Amniotic stem cell (primary cell): ENCODE measurements at regions not wholly inside any gene's neighbourhood (a gene's known extent, or its start where the extent isn't known, plus 50 kb on each side); places are given as distances from the start of the nearest gene placed in this dataset.
A peak's percentile ranks its signal among the peaks of the same experiment; 100 is the strongest.

ENCODE experiments used
- DNase-seq: peaks from one replicate; lab custom pipeline; 2025; lab: John Stamatoyannopoulos, UW

- DNase-seq = no peak
Observed at GRCh38 chr11:122273476-122274191, 157.6 kb upstream of the BLID start.

DNA sequence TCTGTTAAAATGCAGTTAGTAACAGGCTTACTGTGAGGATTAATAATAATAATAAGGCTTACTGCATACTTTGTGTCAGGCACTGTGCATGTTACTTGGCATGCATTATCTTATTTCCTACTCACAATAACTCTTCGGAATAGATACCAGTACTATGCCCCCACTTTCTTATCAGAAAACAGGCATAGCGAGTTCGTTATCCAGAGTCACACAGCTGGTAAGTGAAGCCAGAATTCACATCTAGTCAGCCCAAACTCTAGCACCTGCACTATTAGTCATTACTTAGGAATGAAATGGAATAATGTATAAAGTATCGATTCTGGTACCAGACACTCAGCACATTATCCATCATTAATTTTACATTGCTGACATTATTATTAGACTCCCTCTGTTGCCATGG, 155.7 kb upstream of the BLID start:
- no peak for DNase-seq

DNA sequence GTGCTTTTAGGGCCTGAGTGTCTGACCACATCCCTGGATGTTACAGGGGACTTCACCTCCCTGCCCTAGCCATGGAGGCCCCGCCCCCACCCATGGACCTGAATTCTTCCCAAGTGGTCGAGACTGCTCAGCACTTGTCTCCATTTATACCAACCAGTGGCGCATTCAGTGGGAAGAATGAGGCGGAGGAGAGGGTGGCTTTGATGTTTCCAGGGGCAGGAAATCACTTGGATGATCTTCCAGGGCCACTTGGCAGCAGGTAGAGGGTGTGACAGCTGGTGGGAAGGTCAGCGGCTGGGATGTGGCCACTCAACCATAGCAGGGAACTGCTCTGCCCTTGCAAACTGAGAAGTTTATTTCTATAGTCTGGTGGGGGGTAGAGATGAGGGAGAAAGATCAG, 155.1 kb upstream of the BLID start:
- no peak for DNase-seq

- DNase-seq = no peak
Observed at GRCh38 chr11:122270535-122270934, 154.5 kb upstream of the BLID start.

DNA sequence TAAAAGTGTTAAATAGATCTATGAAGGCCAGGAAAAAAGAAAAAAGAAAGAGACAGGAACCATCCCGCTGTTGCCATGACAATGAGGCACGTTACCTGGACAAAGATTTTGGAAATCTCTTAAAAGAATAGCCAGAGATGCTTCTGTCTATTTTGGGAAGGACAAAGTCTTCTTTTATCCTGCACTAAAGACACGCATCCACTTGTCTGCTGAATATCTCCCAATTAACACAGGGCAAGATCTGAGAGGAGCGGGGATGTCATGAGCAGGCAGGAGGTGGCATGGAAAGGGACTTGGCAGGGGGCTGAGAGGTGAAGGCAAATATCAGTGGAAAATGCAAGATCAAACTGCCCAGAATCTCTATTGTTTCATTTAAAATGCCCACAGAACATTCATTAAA, 153.8 kb upstream of the BLID start:
- no peak for DNase-seq

DNA sequence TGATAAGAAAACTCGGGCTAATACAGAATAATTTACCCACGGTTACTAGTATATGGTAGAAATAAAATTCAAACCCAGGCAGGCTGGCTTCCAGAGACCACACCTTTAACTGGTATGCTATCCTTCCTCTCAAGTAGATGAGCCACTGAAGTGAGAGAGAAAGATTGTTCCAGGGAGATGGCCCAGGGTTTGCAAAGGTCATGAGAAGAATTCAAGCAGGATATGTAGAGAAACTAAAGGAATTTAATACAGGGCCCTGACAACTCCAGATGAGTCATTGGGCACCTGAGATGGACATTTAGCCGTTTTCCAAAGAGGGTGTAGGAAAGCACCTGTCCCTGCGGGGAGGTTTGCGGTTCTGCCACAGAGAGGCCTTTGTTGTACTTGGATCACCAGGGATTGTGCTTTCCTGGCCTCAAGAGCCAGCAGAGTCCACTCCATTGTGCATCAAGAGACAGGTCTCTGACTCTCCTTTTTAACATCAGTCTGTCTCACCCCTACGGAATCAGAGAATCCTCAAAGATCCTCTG, 152.7 kb upstream of the BLID start:
- no peak for DNase-seq

DNA sequence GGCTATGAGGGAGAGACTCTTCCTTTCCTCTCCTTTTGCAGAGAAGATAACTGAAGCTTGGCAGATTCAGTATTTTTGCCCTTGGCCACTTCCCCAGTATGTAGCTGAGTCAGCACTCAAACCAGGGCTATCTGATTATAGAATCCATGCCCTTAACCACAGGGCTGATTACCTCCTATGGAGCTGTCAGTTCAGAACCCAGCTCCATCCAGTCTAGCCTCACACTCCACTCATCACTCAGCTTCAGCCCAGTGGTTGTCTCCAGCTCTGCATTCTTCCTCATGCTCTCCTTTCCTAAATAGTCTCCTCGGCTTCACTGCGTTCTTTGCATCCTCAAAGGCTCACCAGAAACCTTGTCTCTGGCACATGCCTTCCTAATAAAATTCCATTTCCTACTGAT, 151.6 kb upstream of the BLID start:
- peak; percentile 19 for DNase-seq

GRCh38 chr11:122265981-122266380, 150.0 kb upstream of the BLID start:
- no peak for DNase-seq

DNA sequence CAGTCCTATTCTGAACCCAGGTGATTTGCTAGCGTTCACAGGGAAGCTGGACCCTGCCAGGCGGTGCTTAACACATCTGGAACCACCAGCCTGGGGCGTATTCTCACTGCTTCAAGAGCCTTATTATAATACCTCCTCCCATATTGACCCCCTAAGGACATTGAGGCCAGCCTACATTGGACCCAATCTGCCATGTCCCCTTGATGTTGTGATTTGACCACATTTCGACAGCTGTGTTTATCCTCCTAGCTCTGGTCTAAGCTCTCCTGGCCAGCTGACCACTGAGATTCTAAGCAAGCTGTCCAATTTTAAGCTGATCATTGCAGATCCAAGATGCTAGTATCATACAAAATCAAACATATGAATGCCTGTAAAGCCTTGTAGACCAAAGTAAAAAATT, 148.1 kb upstream of the BLID start:
- DNase-seq = no peak

DNA sequence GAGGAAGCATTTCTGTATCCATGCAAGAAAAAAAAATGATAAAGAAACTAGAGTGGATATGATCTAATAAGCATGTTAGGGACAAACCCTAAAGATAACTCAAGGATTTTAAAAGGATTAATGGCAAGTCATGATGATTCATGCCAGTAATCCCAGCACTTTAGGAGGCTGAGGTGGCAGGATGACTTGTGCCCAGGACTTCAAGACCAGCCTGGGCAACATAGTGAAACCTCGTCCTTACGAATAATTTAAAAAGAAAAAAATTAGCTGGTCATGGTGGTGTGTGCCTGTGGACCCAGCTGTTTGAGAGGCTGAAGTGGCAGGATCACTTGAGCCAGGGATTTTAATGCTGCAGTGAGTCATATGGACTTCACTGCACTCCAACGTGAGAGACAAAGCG, 145.5 kb upstream of the BLID start:
- DNase-seq = no peak

- no peak for DNase-seq
Observed at GRCh38 chr11:122259195-122259821, 143.3 kb upstream of the BLID start.

GRCh38 chr11:122258446-122259194, 142.6 kb upstream of the BLID start:
- DNase-seq = no peak

DNA sequence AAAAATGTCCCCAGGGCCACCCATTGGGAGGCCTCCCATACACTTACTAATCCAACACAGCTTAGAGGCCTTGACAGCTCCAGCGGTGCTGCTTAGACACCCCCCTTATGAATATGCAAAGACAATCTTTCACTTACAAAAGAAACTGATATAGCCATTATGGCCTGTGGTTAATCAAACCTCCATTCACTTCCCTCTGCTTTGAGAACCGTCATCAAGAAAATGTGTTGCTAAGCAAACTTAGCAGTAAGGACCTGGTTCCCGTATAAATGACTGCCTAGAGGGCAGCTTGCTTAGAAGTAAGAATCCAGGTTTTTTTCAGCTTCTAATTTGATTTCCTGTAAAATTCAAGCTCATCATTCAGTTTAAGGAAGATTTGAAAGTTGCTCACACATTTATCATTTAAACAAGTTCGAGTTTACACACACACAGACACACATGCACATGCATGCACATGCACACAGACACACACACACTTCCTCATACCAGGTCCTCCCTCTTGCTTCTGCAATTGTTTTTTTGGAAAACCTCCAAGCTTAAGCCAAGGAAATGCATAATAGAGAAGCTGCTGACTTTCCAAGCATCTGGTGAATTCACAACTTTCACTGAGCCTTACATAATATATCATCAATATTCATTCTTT, 137.7 kb upstream of the BLID start:
- no peak for DNase-seq

- no peak for DNase-seq
Observed at GRCh38 chr11:122248939-122249338, 132.9 kb upstream of the BLID start.

GRCh38 chr11:122248131-122248530, 132.1 kb upstream of the BLID start:
- DNase-seq = no peak

- no peak for DNase-seq
Observed at GRCh38 chr11:122246874-122247273, 130.9 kb upstream of the BLID start.

DNA sequence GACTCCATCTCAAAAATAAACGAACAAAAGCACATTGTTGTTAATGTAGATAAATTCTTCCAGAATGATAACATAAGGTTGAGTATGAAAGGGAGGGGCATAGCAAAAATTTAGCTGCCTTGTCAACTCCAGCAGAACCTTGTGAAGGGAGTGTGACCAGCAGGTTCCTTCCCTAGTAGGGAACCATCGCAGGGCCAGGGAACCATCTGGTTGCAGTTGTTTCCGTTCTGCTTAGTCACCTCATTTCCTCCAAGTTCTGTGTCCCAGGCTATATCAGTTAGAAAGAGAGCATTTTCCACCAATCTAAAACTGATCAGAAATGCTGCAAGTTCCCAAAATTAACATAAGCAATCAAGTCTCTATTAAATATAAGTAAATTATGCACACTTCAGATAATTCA, 126.7 kb upstream of the BLID start:
- no peak for DNase-seq

DNA sequence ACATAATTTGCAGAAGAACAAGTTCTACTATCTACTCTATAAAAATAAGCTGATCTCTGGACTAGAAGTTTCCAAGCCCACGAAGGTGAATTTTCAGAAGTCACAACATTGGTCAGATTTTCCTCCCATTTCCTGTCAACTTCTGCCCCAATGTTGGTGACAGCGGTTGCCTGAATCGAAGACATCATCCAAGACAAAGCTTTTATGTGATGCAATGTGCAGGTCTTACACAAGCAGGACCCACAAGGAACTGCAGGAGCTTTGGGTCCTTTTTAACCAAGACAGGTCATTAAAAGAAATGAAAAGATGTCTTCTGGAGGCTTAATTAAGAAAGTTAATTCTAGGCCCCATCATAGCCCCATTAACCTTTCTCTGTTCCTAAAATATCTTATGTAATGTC, 125.6 kb upstream of the BLID start:
- DNase-seq = no peak

DNA sequence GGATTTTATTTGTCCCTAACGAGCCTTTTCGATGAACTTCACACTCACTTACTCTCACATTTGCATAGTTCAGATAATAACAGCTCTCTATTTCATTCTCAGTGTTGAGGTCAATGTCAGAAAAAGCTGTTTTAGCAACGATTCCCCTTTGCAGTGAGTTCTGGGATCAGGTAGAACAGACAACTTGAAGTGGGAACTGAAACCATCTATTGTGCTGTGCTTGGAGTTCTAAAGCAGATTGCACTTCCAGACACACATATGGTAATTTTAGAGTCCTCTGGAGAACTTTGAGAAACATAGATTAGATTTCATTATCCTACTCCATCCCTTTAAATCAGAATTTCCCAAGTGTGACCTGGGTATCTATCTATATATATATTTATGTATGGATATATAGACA, 124.6 kb upstream of the BLID start:
- no peak for DNase-seq

DNA sequence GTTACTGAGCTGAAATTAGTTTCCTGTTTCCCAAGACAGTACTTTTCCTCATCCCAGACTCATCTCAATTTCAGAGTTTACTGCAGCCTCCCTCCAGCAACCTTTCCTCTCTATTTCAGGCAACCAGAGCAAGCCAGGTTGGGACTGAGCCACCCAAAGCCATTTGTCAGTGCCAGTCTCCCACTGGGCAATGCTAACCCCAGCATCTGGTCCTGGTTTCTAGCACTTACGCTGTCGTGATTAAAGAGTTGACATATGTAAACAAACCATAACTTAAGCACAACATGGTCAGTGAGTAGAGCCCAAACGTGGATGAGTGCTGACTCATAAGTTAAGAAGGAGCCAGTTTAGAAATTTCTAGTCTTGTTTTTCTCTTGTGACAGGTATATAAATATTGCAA, 119.6 kb upstream of the BLID start:
- DNase-seq = peak; percentile 43

DNA sequence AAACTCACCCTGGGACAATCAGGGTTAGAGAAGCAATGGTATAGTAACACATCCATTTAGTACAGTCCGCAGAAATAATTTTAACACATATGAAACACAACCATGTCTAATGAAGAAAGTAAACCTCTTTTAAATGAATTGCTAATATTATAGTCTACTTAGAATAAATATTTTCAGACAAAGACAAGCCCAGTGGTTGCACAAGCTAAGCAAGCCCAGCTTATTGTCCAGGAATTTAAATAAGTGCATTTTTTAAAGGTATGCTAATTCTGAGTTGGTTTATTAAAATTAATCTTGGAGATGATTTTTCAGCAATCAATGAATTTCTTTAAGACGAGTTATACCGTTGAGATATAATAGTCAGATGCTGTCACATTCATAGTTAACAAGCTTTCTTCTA, 118.8 kb upstream of the BLID start:
- no peak for DNase-seq

GRCh38 chr11:122234257-122234656, 118.2 kb upstream of the BLID start:
- no peak for DNase-seq

DNA sequence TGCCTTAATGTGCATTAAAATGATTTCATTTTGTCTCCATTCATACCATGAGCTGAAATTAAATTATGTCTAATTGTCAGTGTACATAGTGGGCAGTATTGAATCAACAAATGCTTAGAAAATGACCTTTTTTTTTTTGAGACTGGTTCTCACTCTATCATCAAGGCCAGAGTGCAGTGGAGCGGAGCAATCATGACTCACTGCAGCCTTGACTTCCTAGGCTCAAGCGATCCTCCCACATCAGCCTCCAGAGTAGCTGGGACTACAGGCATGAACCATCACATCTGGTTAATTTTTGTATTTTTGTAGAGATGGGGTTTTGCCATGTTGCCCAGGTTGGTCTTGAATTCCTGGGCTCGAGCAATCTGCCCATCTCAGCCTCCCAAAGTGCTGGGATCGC, 117.0 kb upstream of the BLID start:
- DNase-seq = no peak
